ENCODE measurements at regions not wholly inside any gene's neighbourhood (a gene's known extent, or its start where the extent isn't known, plus 50 kb on each side); places are given as distances from the start of the nearest gene placed in this dataset.

DNA sequence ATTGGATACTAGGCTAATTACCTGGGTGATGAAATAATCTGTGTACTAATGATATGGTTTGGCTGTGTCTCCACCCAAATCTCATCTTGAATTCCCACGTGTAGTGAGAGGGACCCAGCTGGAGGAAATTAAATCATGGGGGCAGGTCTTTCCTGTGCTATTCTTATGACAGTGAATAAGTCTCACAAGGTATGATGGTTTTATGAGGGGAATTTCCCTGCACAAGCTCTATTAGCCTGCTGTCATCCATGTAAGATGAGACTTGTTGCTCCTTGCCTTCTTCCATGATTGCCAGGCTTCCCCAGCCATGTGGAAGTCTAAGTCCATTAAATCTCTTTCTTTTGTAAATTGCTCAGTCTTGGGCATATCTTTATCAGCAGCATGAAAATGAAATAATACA, 394.1 kb upstream of the SYT4 start:
- TF ChIP-seq EP300 (IDR thresholded peaks at IDR 0.05) = no peak
- TF ChIP-seq, protein P1, sequence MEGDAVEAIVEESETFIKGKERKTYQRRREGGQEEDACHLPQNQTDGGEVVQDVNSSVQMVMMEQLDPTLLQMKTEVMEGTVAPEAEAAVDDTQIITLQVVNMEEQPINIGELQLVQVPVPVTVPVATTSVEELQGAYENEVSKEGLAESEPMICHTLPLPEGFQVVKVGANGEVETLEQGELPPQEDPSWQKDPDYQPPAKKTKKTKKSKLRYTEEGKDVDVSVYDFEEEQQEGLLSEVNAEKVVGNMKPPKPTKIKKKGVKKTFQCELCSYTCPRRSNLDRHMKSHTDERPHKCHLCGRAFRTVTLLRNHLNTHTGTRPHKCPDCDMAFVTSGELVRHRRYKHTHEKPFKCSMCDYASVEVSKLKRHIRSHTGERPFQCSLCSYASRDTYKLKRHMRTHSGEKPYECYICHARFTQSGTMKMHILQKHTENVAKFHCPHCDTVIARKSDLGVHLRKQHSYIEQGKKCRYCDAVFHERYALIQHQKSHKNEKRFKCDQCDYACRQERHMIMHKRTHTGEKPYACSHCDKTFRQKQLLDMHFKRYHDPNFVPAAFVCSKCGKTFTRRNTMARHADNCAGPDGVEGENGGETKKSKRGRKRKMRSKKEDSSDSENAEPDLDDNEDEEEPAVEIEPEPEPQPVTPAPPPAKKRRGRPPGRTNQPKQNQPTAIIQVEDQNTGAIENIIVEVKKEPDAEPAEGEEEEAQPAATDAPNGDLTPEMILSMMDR (IDR thresholded peaks at IDR 0.05) = no peak

Data from suprapubic skin (tissue), 3 donors.